Activated CD8-positive, alpha-beta T cell treated with anti-CD3 and anti-CD28 coated beads, Interleukin-2, amount 10 ng/mL, durations not matched to agents 7 days and 5 days (primary cell): ENCODE measurements at regions not wholly inside any gene's neighbourhood (a gene's known extent, or its start where the extent isn't known, plus 50 kb on each side); places are given as distances from the start of the nearest gene placed in this dataset.
A peak's percentile ranks its signal among the peaks of the same experiment; 100 is the strongest.

Experiments
- ATAC-seq: fragments of 150-1000 bp; cut with Tn5 transposase; one replicate; pipeline ENCODE4 v1.10.0; 2021; ENCODE audit warnings: moderate library complexity
- CTCF ChIA-PET: fragments of 350-600 bp; sonication (Branson Sonifier 250); formaldehyde crosslinking; loops from one replicate; lab custom pipeline; 2021; ENCODE audit warnings: antibody characterized with exemption; lab: Charles Lee
- POLR2A ChIA-PET: fragments of 350-600 bp; sonication (Branson Sonifier 250); formaldehyde crosslinking; loops from one replicate; lab custom pipeline; 2021; ENCODE audit warnings: antibody characterized with exemption; lab: Charles Lee
- DNase-seq: peaks from one replicate; pipeline ENCODE4 v3.0.0-alpha.2; 2020
- H3K27ac Mint-ChIP-seq: one replicate; pipeline ENCODE4 v1.8.0; 2021; ENCODE audit warnings: mild to moderate bottlenecking, mixed read lengths
- H3K27me3 Mint-ChIP-seq: one replicate; pipeline ENCODE4 v1.8.0; 2021; ENCODE audit warnings: low read depth, mixed read lengths
- H3K36me3 Mint-ChIP-seq: one replicate; pipeline ENCODE4 v1.8.0; 2021; ENCODE audit warnings: low read depth, mixed read lengths
- H3K4me1 Mint-ChIP-seq: one replicate; pipeline ENCODE4 v1.8.0; 2021; ENCODE audit warnings: low read depth, mixed read lengths
- H3K4me3 Mint-ChIP-seq: one replicate; pipeline ENCODE4 v1.8.0; 2021; ENCODE audit warnings: mild to moderate bottlenecking, mixed read lengths
- H3K9me3 Mint-ChIP-seq: one replicate; pipeline ENCODE4 v1.8.0; 2022; ENCODE audit warnings: mixed read lengths; ENCODE audit not compliant: insufficient read depth

- Mint-ChIP-seq H3K36me3 (no peaks in the 10 kb centered on the region), H3K27me3 (peaks cover 3% of the 10 kb centered on the region), H3K4me3 (no peak overlapping the region), H3K27ac (no peak overlapping the region), H3K9me3 (no peaks in the 10 kb centered on the region), H3K4me1 (no peaks in the 10 kb centered on the region)
- CTCF ChIA-PET: no interaction called here
- POLR2A ChIA-PET: no interaction called here
- DNase-seq (no peak), ATAC-seq (no peak)
These were observed 66.0 kb upstream of the STOX2 start for GRCh38 chr4:183838987-183839712.

- no peaks in the 10 kb centered on the region for H3K9me3 Mint-ChIP-seq
- H3K4me1 Mint-ChIP-seq: no peaks in the 10 kb centered on the region
- peaks cover 7% of the 10 kb centered on the region for H3K27me3 Mint-ChIP-seq
- peak; percentile 74 for DNase-seq
- CTCF ChIA-PET: interaction anchor here (0.6 to 1.6 kb wide), 7 partner anchors 9 to 502 kb away, joined by 3 to 5 read pairs (median 4); no protein-coding TSS in a partner anchor
- no peaks in the 10 kb centered on the region for H3K36me3 Mint-ChIP-seq
- peak; percentile 55 for ATAC-seq
- no peak overlapping the region for H3K27ac Mint-ChIP-seq
- H3K4me3 Mint-ChIP-seq: no peak overlapping the region
- POLR2A ChIA-PET: no interaction called here
These were observed 64.8 kb upstream of the STOX2 start for GRCh38 chr4:183840311-183840710.

- ChIA-PET CTCF (interaction anchor here (0.7 to 1.6 kb wide), 6 partner anchors 9 to 423 kb away, joined by 3 to 5 read pairs (median 4); no protein-coding TSS in a partner anchor), POLR2A (no interaction called here)
- no peaks in the 10 kb centered on the region for H3K9me3 Mint-ChIP-seq
- no peaks in the 10 kb centered on the region for H3K36me3 Mint-ChIP-seq
- ATAC-seq (no peak), DNase-seq (no peak)
- peaks cover 7% of the 10 kb centered on the region for H3K27me3 Mint-ChIP-seq
- H3K4me3 Mint-ChIP-seq: no peak overlapping the region
- no peak overlapping the region for H3K27ac Mint-ChIP-seq
- no peaks in the 10 kb centered on the region for H3K4me1 Mint-ChIP-seq
These were observed 64.1 kb upstream of the STOX2 start for GRCh38 chr4:183841001-183841400.

DNA sequence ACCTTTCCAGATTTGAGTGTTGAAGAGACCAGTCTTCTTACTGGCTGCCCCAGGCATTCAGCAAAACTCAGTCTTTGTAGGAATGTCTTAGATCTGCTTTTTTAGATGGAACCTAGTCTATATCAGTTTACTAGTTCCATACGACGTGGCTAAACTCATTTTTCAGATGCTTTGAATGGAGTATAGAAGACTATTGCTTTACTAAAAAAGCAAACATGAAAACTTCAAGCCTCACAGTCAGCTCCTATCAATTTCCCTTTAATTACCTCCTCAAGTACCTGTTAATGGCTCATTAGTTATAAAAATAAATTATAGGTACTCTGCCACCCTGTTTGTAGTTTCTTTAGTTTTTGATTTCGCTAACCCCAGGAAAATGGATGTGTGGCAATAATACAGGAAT is 63.0 kb upstream of the STOX2 start:
- H3K27me3 Mint-ChIP-seq: peaks cover 14% of the 10 kb centered on the region
- no peaks in the 10 kb centered on the region for H3K4me1 Mint-ChIP-seq
- POLR2A ChIA-PET: no interaction called here
- ATAC-seq (no peak), DNase-seq (no peak)
- H3K4me3 Mint-ChIP-seq: no peak overlapping the region
- CTCF ChIA-PET: no interaction called here
- no peak overlapping the region for H3K27ac Mint-ChIP-seq
- no peaks in the 10 kb centered on the region for H3K9me3 Mint-ChIP-seq
- no peaks in the 10 kb centered on the region for H3K36me3 Mint-ChIP-seq

- Mint-ChIP-seq H3K4me1 (no peaks in the 10 kb centered on the region), H3K36me3 (no peaks in the 10 kb centered on the region), H3K27me3 (peaks cover 16% of the 10 kb centered on the region), H3K9me3 (no peaks in the 10 kb centered on the region), H3K27ac (no peak overlapping the region), H3K4me3 (no peak overlapping the region)
- ATAC-seq: no peak
- POLR2A ChIA-PET: no interaction called here
- DNase-seq: no peak
- CTCF ChIA-PET: no interaction called here
These were observed 61.8 kb upstream of the STOX2 start for GRCh38 chr4:183843248-183843671.

- no peaks in the 10 kb centered on the region for H3K9me3 Mint-ChIP-seq
- no peaks in the 10 kb centered on the region for H3K36me3 Mint-ChIP-seq
- no peak for DNase-seq
- no peak overlapping the region for H3K4me3 Mint-ChIP-seq
- no peaks in the 10 kb centered on the region for H3K4me1 Mint-ChIP-seq
- H3K27me3 Mint-ChIP-seq: peaks cover 13% of the 10 kb centered on the region
- POLR2A ChIA-PET: no interaction called here
- ATAC-seq: no peak
- CTCF ChIA-PET: no interaction called here
- H3K27ac Mint-ChIP-seq: no peak overlapping the region
These were observed 58.2 kb upstream of the STOX2 start for GRCh38 chr4:183846951-183847350.

- CTCF ChIA-PET: no interaction called here
- Mint-ChIP-seq H3K27me3 (peaks cover 19% of the 10 kb centered on the region), H3K36me3 (no peaks in the 10 kb centered on the region), H3K9me3 (no peaks in the 10 kb centered on the region), H3K4me1 (no peaks in the 10 kb centered on the region), H3K27ac (no peak overlapping the region), H3K4me3 (no peak overlapping the region)
- ATAC-seq: no peak
- no peak for DNase-seq
- POLR2A ChIA-PET: no interaction called here
These were observed 56.3 kb upstream of the STOX2 start for GRCh38 chr4:183848805-183849204.

- no peak for ATAC-seq
- ChIA-PET CTCF (no interaction called here), POLR2A (no interaction called here)
- no peak for DNase-seq
- no peaks in the 10 kb centered on the region for H3K9me3 Mint-ChIP-seq
- H3K4me1 Mint-ChIP-seq: no peaks in the 10 kb centered on the region
- H3K36me3 Mint-ChIP-seq: no peaks in the 10 kb centered on the region
- H3K27ac Mint-ChIP-seq: no peak overlapping the region
- H3K4me3 Mint-ChIP-seq: no peak overlapping the region
- H3K27me3 Mint-ChIP-seq: peaks cover 10% of the 10 kb centered on the region
These were observed 52.1 kb upstream of the STOX2 start for GRCh38 chr4:183852910-183853547.

GRCh38 chr4:183853548-183853940 is 51.6 kb upstream of the STOX2 start:
- Mint-ChIP-seq H3K9me3 (no peaks in the 10 kb centered on the region), H3K4me1 (no peaks in the 10 kb centered on the region), H3K27me3 (peaks cover 13% of the 10 kb centered on the region), H3K27ac (no peak overlapping the region), H3K36me3 (no peaks in the 10 kb centered on the region), H3K4me3 (no peak overlapping the region)
- ChIA-PET CTCF (no interaction called here), POLR2A (no interaction called here)
- ATAC-seq: no peak
- no peak for DNase-seq
